ENCODE measurements at regions not wholly inside any gene's neighbourhood (a gene's known extent, or its start where the extent isn't known, plus 50 kb on each side); places are given as distances from the start of the nearest gene placed in this dataset.

GRCh38 chr20:24746351-24746685 is 202.8 kb upstream of the CST7 start:
- Histone ChIP-seq H3K27me3 (ENCODE audit: control insufficient read depth, insufficient read depth, low read length) (no peaks in the 10 kb centered on the region), H3K4me3 (ENCODE audit: low read length) (no peak overlapping the region), H3K4me1 (ENCODE audit: control insufficient read depth, insufficient read depth, low read length) (peaks cover 5% of the 10 kb centered on the region), H3K27ac (ENCODE audit: low read length) (no peak overlapping the region), H3K9me3 (replicated peaks; ENCODE audit: control insufficient read depth, low read depth, low read length) (no peaks in the 10 kb centered on the region), H3K36me3 (ENCODE audit: control insufficient read depth, insufficient read depth, low read length) (no peaks in the 10 kb centered on the region)
- no peak for DNase-seq
- WGBS (ENCODE audit: insufficient coverage): 80% methylated on average over 11 of the region's 12 CpGs

- no peak overlapping the region for H3K4me3 ChIP-seq (ENCODE audit: low read length)
- no peaks in the 10 kb centered on the region for H3K27me3 ChIP-seq (ENCODE audit: control insufficient read depth, insufficient read depth, low read length)
- DNase-seq: no peak
- H3K9me3 ChIP-seq (replicated peaks; ENCODE audit: control insufficient read depth, low read depth, low read length): no peaks in the 10 kb centered on the region
- H3K4me1 ChIP-seq (ENCODE audit: control insufficient read depth, insufficient read depth, low read length): peaks cover 5% of the 10 kb centered on the region
- H3K27ac ChIP-seq (ENCODE audit: low read length): no peak overlapping the region
- H3K36me3 ChIP-seq (ENCODE audit: control insufficient read depth, insufficient read depth, low read length): no peaks in the 10 kb centered on the region
- WGBS (ENCODE audit: insufficient coverage): 76% methylated on average over 8 of the region's 10 CpGs
Measured at GRCh38 chr20:24747010-24747712, 201.9 kb upstream of the CST7 start.

GRCh38 chr20:24747881-24748595 is 201.0 kb upstream of the CST7 start:
- H3K27me3 ChIP-seq (ENCODE audit: control insufficient read depth, insufficient read depth, low read length): no peaks in the 10 kb centered on the region
- H3K4me3 ChIP-seq (ENCODE audit: low read length): no peak overlapping the region
- 69% methylated on average over 4 of the region's 5 CpGs for WGBS (ENCODE audit: insufficient coverage)
- no peaks in the 10 kb centered on the region for H3K9me3 ChIP-seq (replicated peaks; ENCODE audit: control insufficient read depth, low read depth, low read length)
- no peaks in the 10 kb centered on the region for H3K36me3 ChIP-seq (ENCODE audit: control insufficient read depth, insufficient read depth, low read length)
- no peak for DNase-seq
- H3K27ac ChIP-seq (ENCODE audit: low read length): no peak overlapping the region
- H3K4me1 ChIP-seq (ENCODE audit: control insufficient read depth, insufficient read depth, low read length): peaks cover 5% of the 10 kb centered on the region

GRCh38 chr20:24751551-24751950 is 197.5 kb upstream of the CST7 start:
- Histone ChIP-seq H3K4me1 (ENCODE audit: control insufficient read depth, insufficient read depth, low read length) (peaks cover 5% of the 10 kb centered on the region), H3K27me3 (ENCODE audit: control insufficient read depth, insufficient read depth, low read length) (no peaks in the 10 kb centered on the region), H3K9me3 (replicated peaks; ENCODE audit: control insufficient read depth, low read depth, low read length) (no peaks in the 10 kb centered on the region), H3K4me3 (ENCODE audit: low read length) (no peak overlapping the region), H3K27ac (ENCODE audit: low read length) (no peak overlapping the region), H3K36me3 (ENCODE audit: control insufficient read depth, insufficient read depth, low read length) (no peaks in the 10 kb centered on the region)
- DNase-seq: no peak
- WGBS (ENCODE audit: insufficient coverage): 88% methylated on average over 1 of the region's 4 CpGs

GRCh38 chr20:24752612-24753011 is 196.5 kb upstream of the CST7 start:
- 89% methylated on average over 5 of the region's 6 CpGs for WGBS (ENCODE audit: insufficient coverage)
- DNase-seq: no peak
- Histone ChIP-seq H3K36me3 (ENCODE audit: control insufficient read depth, insufficient read depth, low read length) (no peaks in the 10 kb centered on the region), H3K27ac (ENCODE audit: low read length) (no peak overlapping the region), H3K4me3 (ENCODE audit: low read length) (no peak overlapping the region), H3K27me3 (ENCODE audit: control insufficient read depth, insufficient read depth, low read length) (no peaks in the 10 kb centered on the region), H3K9me3 (replicated peaks; ENCODE audit: control insufficient read depth, low read depth, low read length) (no peaks in the 10 kb centered on the region), H3K4me1 (ENCODE audit: control insufficient read depth, insufficient read depth, low read length) (peaks cover 5% of the 10 kb centered on the region)

- H3K27me3 ChIP-seq (ENCODE audit: control insufficient read depth, insufficient read depth, low read length): no peaks in the 10 kb centered on the region
- no peaks in the 10 kb centered on the region for H3K36me3 ChIP-seq (ENCODE audit: control insufficient read depth, insufficient read depth, low read length)
- H3K27ac ChIP-seq (ENCODE audit: low read length): no peak overlapping the region
- H3K9me3 ChIP-seq (replicated peaks; ENCODE audit: control insufficient read depth, low read depth, low read length): no peaks in the 10 kb centered on the region
- 79% methylated on average over 4 of the region's 4 CpGs for WGBS (ENCODE audit: insufficient coverage)
- no peak overlapping the region for H3K4me3 ChIP-seq (ENCODE audit: low read length)
- no peak for DNase-seq
- peaks cover under 1% of the 10 kb centered on the region for H3K4me1 ChIP-seq (ENCODE audit: control insufficient read depth, insufficient read depth, low read length)
Measured at GRCh38 chr20:24753130-24753529, 195.9 kb upstream of the CST7 start.

- no peaks in the 10 kb centered on the region for H3K27me3 ChIP-seq (ENCODE audit: control insufficient read depth, insufficient read depth, low read length)
- H3K4me3 ChIP-seq (ENCODE audit: low read length): no peak overlapping the region
- DNase-seq: no peak
- H3K36me3 ChIP-seq (ENCODE audit: control insufficient read depth, insufficient read depth, low read length): no peaks in the 10 kb centered on the region
- no peak overlapping the region for H3K27ac ChIP-seq (ENCODE audit: low read length)
- H3K9me3 ChIP-seq (replicated peaks; ENCODE audit: control insufficient read depth, low read depth, low read length): no peaks in the 10 kb centered on the region
- WGBS (ENCODE audit: insufficient coverage): 76% methylated on average over 2 of the region's 6 CpGs
- H3K4me1 ChIP-seq (ENCODE audit: control insufficient read depth, insufficient read depth, low read length): no peaks in the 10 kb centered on the region
Measured at GRCh38 chr20:24754691-24755090, 194.4 kb upstream of the CST7 start.

GRCh38 chr20:24755411-24755922 is 193.6 kb upstream of the CST7 start:
- no peaks in the 10 kb centered on the region for H3K4me1 ChIP-seq (ENCODE audit: control insufficient read depth, insufficient read depth, low read length)
- H3K27me3 ChIP-seq (ENCODE audit: control insufficient read depth, insufficient read depth, low read length): no peaks in the 10 kb centered on the region
- H3K9me3 ChIP-seq (replicated peaks; ENCODE audit: control insufficient read depth, low read depth, low read length): no peaks in the 10 kb centered on the region
- no peak overlapping the region for H3K4me3 ChIP-seq (ENCODE audit: low read length)
- no peak overlapping the region for H3K27ac ChIP-seq (ENCODE audit: low read length)
- DNase-seq: no peak
- no peaks in the 10 kb centered on the region for H3K36me3 ChIP-seq (ENCODE audit: control insufficient read depth, insufficient read depth, low read length)
- 100% methylated on average over 2 of the region's 4 CpGs for WGBS (ENCODE audit: insufficient coverage)

- WGBS (ENCODE audit: insufficient coverage): no CpG with 5 or more reads among the region's 12 CpGs
- Histone ChIP-seq H3K27me3 (ENCODE audit: control insufficient read depth, insufficient read depth, low read length) (no peaks in the 10 kb centered on the region), H3K36me3 (ENCODE audit: control insufficient read depth, insufficient read depth, low read length) (no peaks in the 10 kb centered on the region), H3K27ac (ENCODE audit: low read length) (no peak overlapping the region), H3K9me3 (replicated peaks; ENCODE audit: control insufficient read depth, low read depth, low read length) (no peaks in the 10 kb centered on the region), H3K4me3 (ENCODE audit: low read length) (no peak overlapping the region), H3K4me1 (ENCODE audit: control insufficient read depth, insufficient read depth, low read length) (no peaks in the 10 kb centered on the region)
- DNase-seq: no peak
Measured at GRCh38 chr20:24756292-24757025, 192.6 kb upstream of the CST7 start.
